B cell (primary cell): ENCODE measurements at regions not wholly inside any gene's neighbourhood (a gene's known extent, or its start where the extent isn't known, plus 50 kb on each side); places are given as distances from the start of the nearest gene placed in this dataset.

Experiments used
- ATAC-seq: fragments of 200-7000 bp; cut with Tn5 transposase; one replicate; pipeline ENCODE4 v1.10.0; 2021; ENCODE audit warnings: low read depth, mild to moderate bottlenecking, moderate number of reproducible peaks, moderate library complexity
- CTCF ChIA-PET: fragments of 350-600 bp; sonication (Branson Sonifier 250); formaldehyde crosslinking; loops from one replicate; lab custom pipeline; 2021; ENCODE audit warnings: antibody characterized with exemption, inconsistent platforms; lab: Charles Lee
- POLR2A ChIA-PET: fragments of 350-600 bp; sonication (Branson Sonifier 250); formaldehyde crosslinking; loops from one replicate; lab custom pipeline; 2021; ENCODE audit warnings: antibody characterized with exemption; lab: Charles Lee
- DNase-seq: peaks from one replicate; pipeline ENCODE4 v3.0.0; 2013
- H2AFZ ChIP-seq: 2 replicates; pipeline ENCODE4 v1.6.1; 2012; ENCODE audit warnings: mild to moderate bottlenecking, low read depth, low read length; ENCODE audit not compliant: insufficient read depth, poor library complexity, severe bottlenecking
- H3K27ac ChIP-seq, 2 donors: 1 replicate in 1 of 2; 2 replicates in 1 of 2; pipeline ENCODE4 v1.5.1; 2012 to 2013; ENCODE audit warnings: low read length in 2 of 2, mild to moderate bottlenecking in 2 of 2, moderate library complexity in 1 of 2
- H3K27me3 ChIP-seq, 4 experiments: fragments of 200-600 bp in 1 of 4; sonication (generic) in 1 of 4; replicated peaks in 1 of 4; 1 replicate in 2 of 4; 2 replicates in 2 of 4; pipeline versions ENCODE4 v1.6.1 to v1.7.0; 2013 to 2016; ENCODE audit warnings: low read length in 3 of 4, mild to moderate bottlenecking in 2 of 4, mixed read lengths in 1 of 4, moderate library complexity in 1 of 4; ENCODE audit not compliant: insufficient read depth in 4 of 4, control insufficient read depth in 3 of 4; ENCODE audit errors: control extremely low read depth in 1 of 4
- H3K36me3 ChIP-seq, 2 experiments: replicated peaks in 1 of 2; 1 replicate in 1 of 2; 2 replicates in 1 of 2; pipeline versions ENCODE4 v1.6.1 to v1.7.1; 2013; ENCODE audit warnings: low read length in 1 of 2; ENCODE audit not compliant: insufficient read depth in 2 of 2, control insufficient read depth in 1 of 2; ENCODE audit errors: control extremely low read depth in 1 of 2, extremely low read depth in 1 of 2
- H3K4me1 ChIP-seq, 2 donors: fragments of 200-600 bp in 1 of 2; sonication (generic) in 1 of 2; 1 replicate in 1 of 2; 2 replicates in 1 of 2; pipeline versions ENCODE4 v1.5.1 to v1.6.1; 2013 to 2017; ENCODE audit warnings: low read length in 2 of 2; ENCODE audit not compliant: control insufficient read depth in 2 of 2, insufficient read depth in 2 of 2
- H3K4me2 ChIP-seq: replicated peaks from 2 replicates; pipeline ENCODE3; 2012; ENCODE audit warnings: mild to moderate bottlenecking, low read depth, low read length; ENCODE audit not compliant: poor library complexity, severe bottlenecking
- H3K4me3 ChIP-seq, 5 experiments: fragments of 200-600 bp in 1 of 5; sonication (generic) in 1 of 5; 1 replicate in 3 of 5; 2 replicates in 2 of 5; pipeline versions ENCODE4 v1.5.1 to v1.7.0; 2011 to 2016; ENCODE audit warnings: low read length in 4 of 5, mild to moderate bottlenecking in 4 of 5, low read depth in 2 of 5, control low read depth in 1 of 5, moderate library complexity in 1 of 5; ENCODE audit not compliant: insufficient read depth in 1 of 5; ENCODE audit errors: control extremely low read depth in 1 of 5, extremely low read depth in 1 of 5
- H3K79me2 ChIP-seq: fragments of 200-600 bp; sonication (generic); one replicate; pipeline ENCODE4 v1.6.0; 2016; ENCODE audit warnings: low read length; ENCODE audit not compliant: control insufficient read depth, insufficient read depth
- H3K9ac ChIP-seq: fragments of 200-600 bp; sonication (generic); 2 replicates; pipeline ENCODE4 v1.6.1; 2017; ENCODE audit warnings: mild to moderate bottlenecking, low read length, moderate library complexity
- H3K9me3 ChIP-seq, 3 donors: one replicate each; pipeline versions ENCODE4 v1.6.1 to v1.7.1; 2013; ENCODE audit warnings: low read length in 2 of 3; ENCODE audit not compliant: control insufficient read depth in 2 of 3, insufficient read depth in 1 of 3; ENCODE audit errors: control extremely low read depth in 1 of 3
- H4K20me1 ChIP-seq: 2 replicates; pipeline ENCODE4 v1.6.0; 2012; ENCODE audit warnings: mild to moderate bottlenecking, low read length; ENCODE audit not compliant: insufficient read depth, control insufficient read depth, poor library complexity, severe bottlenecking
- H3K27ac Mint-ChIP-seq: one replicate; pipeline ENCODE4 v1.8.0; 2021; ENCODE audit warnings: mixed read lengths
- H3K27me3 Mint-ChIP-seq: one replicate; pipeline ENCODE4 v1.8.0; 2021; ENCODE audit warnings: mixed read lengths
- H3K4me1 Mint-ChIP-seq: one replicate; pipeline ENCODE4 v1.8.0; 2021; ENCODE audit warnings: mixed read lengths
- H3K4me3 Mint-ChIP-seq: one replicate; pipeline ENCODE4 v1.8.0; 2021; ENCODE audit warnings: mixed read lengths
- H3K9me3 Mint-ChIP-seq: one replicate; pipeline ENCODE4 v1.8.0; 2022; ENCODE audit warnings: mixed read lengths; ENCODE audit not compliant: insufficient read depth
- EZH2 ChIP-seq: IDR thresholded peaks from 2 replicates; pipeline ENCODE4 v1.6.1; 2012; ENCODE audit warnings: borderline replicate concordance, low read depth, mild to moderate bottlenecking, moderate library complexity, low read length; ENCODE audit not compliant: insufficient read depth, poor library complexity, severe bottlenecking
- WGBS: methylation state at CpG from one replicate; pipeline ENCODE4 v1.1.5; 2013; ENCODE audit warnings: missing lambda C conversion rate; ENCODE audit not compliant: insufficient coverage; 5-methylcytosine and 5-hydroxymethylcytosine counted together
- intact Hi-C: fragments of 100-400 bp; cut with micrococcal nuclease; formaldehyde crosslinking; loops from one replicate; pipeline ENCODE4 v1.10.0; 2022
- TF ChIP-seq, protein P1 (sequence below): fragments of 200-600 bp; IDR thresholded peaks from one replicate; pipeline ENCODE4 v1.8.0; 2022; ENCODE audit warnings: antibody characterized with exemption, mild to moderate bottlenecking

DNA sequence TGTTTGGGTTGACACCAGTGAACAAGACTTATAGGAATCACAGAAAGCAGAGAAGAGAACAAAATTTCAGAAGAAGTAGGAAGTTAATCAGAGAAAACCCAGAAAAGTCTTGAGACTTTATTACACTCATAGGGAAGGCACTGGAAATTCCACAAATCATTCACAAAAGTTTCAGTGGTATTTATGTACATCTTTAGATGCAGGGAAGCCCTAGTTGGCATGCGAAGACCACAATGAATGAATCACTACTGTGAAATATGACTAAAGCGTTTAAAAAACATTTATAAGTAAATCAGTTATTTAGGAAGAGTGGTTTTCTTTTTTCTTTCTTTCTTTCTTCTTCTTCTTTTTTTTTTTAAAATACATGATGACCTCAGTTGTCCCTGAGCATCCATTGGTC, 105.1 kb downstream of the NUP35 start:
- H3K36me3 ChIP-seq, result no peaks in the 10 kb centered on the region
- CTCF ChIA-PET, result no interaction called here
- no peaks in the 10 kb centered on the region for H3K9me3 ChIP-seq
- POLR2A ChIA-PET, result no interaction called here
- no peak overlapping the region for H3K4me2 ChIP-seq
- H3K4me3 Mint-ChIP-seq, result no peak overlapping the region
- H3K4me3 ChIP-seq, result no peak overlapping the region
- H3K4me1 ChIP-seq, result no peaks in the 10 kb centered on the region
- H3K27me3 Mint-ChIP-seq, result no peaks in the 10 kb centered on the region
- TF ChIP-seq EZH2, result no peak
- TF ChIP-seq, protein P1, sequence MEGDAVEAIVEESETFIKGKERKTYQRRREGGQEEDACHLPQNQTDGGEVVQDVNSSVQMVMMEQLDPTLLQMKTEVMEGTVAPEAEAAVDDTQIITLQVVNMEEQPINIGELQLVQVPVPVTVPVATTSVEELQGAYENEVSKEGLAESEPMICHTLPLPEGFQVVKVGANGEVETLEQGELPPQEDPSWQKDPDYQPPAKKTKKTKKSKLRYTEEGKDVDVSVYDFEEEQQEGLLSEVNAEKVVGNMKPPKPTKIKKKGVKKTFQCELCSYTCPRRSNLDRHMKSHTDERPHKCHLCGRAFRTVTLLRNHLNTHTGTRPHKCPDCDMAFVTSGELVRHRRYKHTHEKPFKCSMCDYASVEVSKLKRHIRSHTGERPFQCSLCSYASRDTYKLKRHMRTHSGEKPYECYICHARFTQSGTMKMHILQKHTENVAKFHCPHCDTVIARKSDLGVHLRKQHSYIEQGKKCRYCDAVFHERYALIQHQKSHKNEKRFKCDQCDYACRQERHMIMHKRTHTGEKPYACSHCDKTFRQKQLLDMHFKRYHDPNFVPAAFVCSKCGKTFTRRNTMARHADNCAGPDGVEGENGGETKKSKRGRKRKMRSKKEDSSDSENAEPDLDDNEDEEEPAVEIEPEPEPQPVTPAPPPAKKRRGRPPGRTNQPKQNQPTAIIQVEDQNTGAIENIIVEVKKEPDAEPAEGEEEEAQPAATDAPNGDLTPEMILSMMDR, result no peak
- H4K20me1 ChIP-seq, result no peaks in the 10 kb centered on the region
- no peaks in the 10 kb centered on the region for H3K4me1 Mint-ChIP-seq
- no peak overlapping the region for H2AFZ ChIP-seq
- H3K79me2 ChIP-seq, result no peaks in the 10 kb centered on the region
- intact Hi-C loops, result no loop called here
- no CpG with 5 or more reads among the region's 2 CpGs for WGBS
- DNase-seq (no peak), ATAC-seq (no peak)
- H3K27ac Mint-ChIP-seq, result no peak overlapping the region
- H3K27ac ChIP-seq, result no peak overlapping the region
- no peaks in the 10 kb centered on the region for H3K27me3 ChIP-seq
- H3K9me3 Mint-ChIP-seq, result peaks cover 6% of the 10 kb centered on the region
- no peak overlapping the region for H3K9ac ChIP-seq

DNA sequence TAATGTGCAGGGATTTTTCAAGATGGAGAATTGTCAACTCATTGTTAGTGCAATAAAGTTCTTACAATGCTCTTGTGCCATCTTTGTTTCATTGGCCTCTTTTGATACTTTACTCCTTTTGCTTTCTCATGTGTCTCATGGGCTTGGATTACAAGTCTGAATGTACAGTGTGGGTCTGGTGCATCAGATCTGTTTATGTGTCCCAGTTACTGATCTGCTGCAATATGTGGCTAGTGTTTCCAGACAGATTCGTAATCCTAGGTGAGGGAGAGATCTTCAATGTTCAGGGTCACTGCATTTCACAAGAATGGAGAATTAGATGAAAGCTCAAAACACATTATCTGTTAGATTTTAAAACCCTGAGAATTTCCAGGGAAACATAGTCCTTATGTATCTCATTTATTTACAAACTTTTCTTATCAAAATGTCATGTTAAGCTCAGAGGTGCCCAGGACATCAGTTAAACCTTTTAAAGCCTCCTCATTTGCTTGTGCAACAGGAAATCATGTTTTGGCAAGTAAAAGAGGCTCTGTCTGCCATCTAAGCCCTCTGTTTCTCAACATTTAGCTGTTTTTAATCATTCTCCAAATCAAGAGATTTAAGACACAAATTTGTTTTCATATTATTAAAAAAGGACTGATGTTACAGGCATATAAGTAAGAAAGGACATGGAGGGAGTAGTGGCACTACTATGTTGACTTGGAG, 108.1 kb downstream of the NUP35 start:
- DNase-seq (no peak), ATAC-seq (no peak)
- TF ChIP-seq, protein P1, result no peak
- TF ChIP-seq EZH2, result no peak
- Histone ChIP-seq H3K36me3 (no peaks in the 10 kb centered on the region), H3K27ac (no peak overlapping the region), H3K4me1 (no peaks in the 10 kb centered on the region), H3K4me3 (no peak overlapping the region), H3K27me3 (no peaks in the 10 kb centered on the region), H3K9me3 (no peaks in the 10 kb centered on the region), H3K79me2 (no peaks in the 10 kb centered on the region), H2AFZ (no peak overlapping the region), H3K9ac (no peak overlapping the region), H3K4me2 (no peak overlapping the region), H4K20me1 (no peaks in the 10 kb centered on the region)
- intact Hi-C loops, result no loop called here
- no peaks in the 10 kb centered on the region for H3K9me3 Mint-ChIP-seq
- no CpG with 5 or more reads among the region's 1 CpG for WGBS
- POLR2A ChIA-PET, result interaction anchor here (0.6 kb wide), 1 partner anchor 12 kb away, joined by 3 read pairs; no protein-coding TSS in a partner anchor
- no peak overlapping the region for H3K27ac Mint-ChIP-seq
- CTCF ChIA-PET, result no interaction called here
- H3K27me3 Mint-ChIP-seq, result no peaks in the 10 kb centered on the region
- no peaks in the 10 kb centered on the region for H3K4me1 Mint-ChIP-seq
- no peak overlapping the region for H3K4me3 Mint-ChIP-seq
